GM23338 (cell line): ENCODE measurements at regions not wholly inside any gene's neighbourhood (a gene's known extent, or its start where the extent isn't known, plus 50 kb on each side); places are given as distances from the start of the nearest gene placed in this dataset.

Source experiments
- CREB1 ChIP-seq: fragments of 250-450 bp; sonication (Bioruptor Pico); IDR thresholded peaks from 2 replicates; pipeline ENCODE4 v1.5.0; 2020; ENCODE audit warnings: low read depth, mild to moderate bottlenecking, moderate library complexity
- CTCF ChIP-seq, 2 experiments: fragments of 200-600 bp in 1 of 2; sonication (generic) in 1 of 2; conservative IDR thresholded peaks; 2 replicates each; pipeline versions ENCODE4 v1.5.1 to v1.6.1; 2016 to 2017; ENCODE audit warnings: antibody characterized with exemption in 2 of 2, low read depth in 2 of 2, mild to moderate bottlenecking in 2 of 2, moderate library complexity in 1 of 2
- EZH2 ChIP-seq: fragments of 200-600 bp; sonication (generic); IDR thresholded peaks from one replicate; pipeline ENCODE4 v1.8.0; 2017; ENCODE audit warnings: antibody characterized with exemption, mild to moderate bottlenecking, low read depth; ENCODE audit not compliant: unreplicated experiment
- EZH2phosphoT487 ChIP-seq: fragments of 200-600 bp; sonication (generic); IDR thresholded peaks from one replicate; pipeline ENCODE4 v1.8.1; 2018; ENCODE audit warnings: antibody characterized with exemption; ENCODE audit not compliant: unreplicated experiment
- JUNB ChIP-seq: IDR thresholded peaks from one replicate; pipeline ENCODE4 v1.6.1; 2016; ENCODE audit warnings: antibody characterized with exemption; ENCODE audit not compliant: unreplicated experiment
- POLR2AphosphoS5 ChIP-seq: IDR thresholded peaks from 2 replicates; pipeline ENCODE4 v1.6.1; 2016; ENCODE audit warnings: antibody characterized with exemption, low read depth
- STAT1 ChIP-seq: IDR thresholded peaks from one replicate; pipeline ENCODE4 v1.6.1; 2016; ENCODE audit warnings: antibody characterized with exemption; ENCODE audit not compliant: unreplicated experiment
- ZNF114 ChIP-seq: fragments of 250-450 bp; sonication (Bioruptor Pico); IDR thresholded peaks from 2 replicates; pipeline ENCODE4 v1.5.0; 2020; ENCODE audit warnings: mild to moderate bottlenecking, moderate library complexity
- ZNF331 ChIP-seq: fragments of 250-450 bp; sonication (Bioruptor Pico); IDR thresholded peaks from 2 replicates; pipeline ENCODE4 v1.5.0; 2020; ENCODE audit warnings: low read depth, mild to moderate bottlenecking, moderate library complexity
- TF ChIP-seq, protein P1 (sequence below): IDR thresholded peaks from one replicate; pipeline ENCODE4 v1.6.1; 2018; ENCODE audit warnings: antibody characterized with exemption; ENCODE audit not compliant: unreplicated experiment

GRCh38 chr5:82986404-82986803 is 90.8 kb downstream of the TMEM167A start:
- TF ChIP-seq CTCF (conservative IDR thresholded peaks at IDR 0.05; ENCODE audit: low read depth in 2 of 2), result no peak
- TF ChIP-seq, protein P1, sequence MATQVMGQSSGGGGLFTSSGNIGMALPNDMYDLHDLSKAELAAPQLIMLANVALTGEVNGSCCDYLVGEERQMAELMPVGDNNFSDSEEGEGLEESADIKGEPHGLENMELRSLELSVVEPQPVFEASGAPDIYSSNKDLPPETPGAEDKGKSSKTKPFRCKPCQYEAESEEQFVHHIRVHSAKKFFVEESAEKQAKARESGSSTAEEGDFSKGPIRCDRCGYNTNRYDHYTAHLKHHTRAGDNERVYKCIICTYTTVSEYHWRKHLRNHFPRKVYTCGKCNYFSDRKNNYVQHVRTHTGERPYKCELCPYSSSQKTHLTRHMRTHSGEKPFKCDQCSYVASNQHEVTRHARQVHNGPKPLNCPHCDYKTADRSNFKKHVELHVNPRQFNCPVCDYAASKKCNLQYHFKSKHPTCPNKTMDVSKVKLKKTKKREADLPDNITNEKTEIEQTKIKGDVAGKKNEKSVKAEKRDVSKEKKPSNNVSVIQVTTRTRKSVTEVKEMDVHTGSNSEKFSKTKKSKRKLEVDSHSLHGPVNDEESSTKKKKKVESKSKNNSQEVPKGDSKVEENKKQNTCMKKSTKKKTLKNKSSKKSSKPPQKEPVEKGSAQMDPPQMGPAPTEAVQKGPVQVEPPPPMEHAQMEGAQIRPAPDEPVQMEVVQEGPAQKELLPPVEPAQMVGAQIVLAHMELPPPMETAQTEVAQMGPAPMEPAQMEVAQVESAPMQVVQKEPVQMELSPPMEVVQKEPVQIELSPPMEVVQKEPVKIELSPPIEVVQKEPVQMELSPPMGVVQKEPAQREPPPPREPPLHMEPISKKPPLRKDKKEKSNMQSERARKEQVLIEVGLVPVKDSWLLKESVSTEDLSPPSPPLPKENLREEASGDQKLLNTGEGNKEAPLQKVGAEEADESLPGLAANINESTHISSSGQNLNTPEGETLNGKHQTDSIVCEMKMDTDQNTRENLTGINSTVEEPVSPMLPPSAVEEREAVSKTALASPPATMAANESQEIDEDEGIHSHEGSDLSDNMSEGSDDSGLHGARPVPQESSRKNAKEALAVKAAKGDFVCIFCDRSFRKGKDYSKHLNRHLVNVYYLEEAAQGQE, result no peak
- TF ChIP-seq EZH2phosphoT487, result no peak
- TF ChIP-seq EZH2, result no peak
- TF ChIP-seq CREB1 (CRISPR knock-in tag), result no peak
- no peak for TF ChIP-seq POLR2AphosphoS5
- no peak for TF ChIP-seq STAT1
- no peak for TF ChIP-seq JUNB
- no peak for TF ChIP-seq ZNF331 (CRISPR knock-in tag)
- TF ChIP-seq ZNF114, result no peak
